Gastroesophageal sphincter (tissue), 4 donors: ENCODE measurements at regions not wholly inside any gene's neighbourhood (a gene's known extent, or its start where the extent isn't known, plus 50 kb on each side); places are given as distances from the start of the nearest gene placed in this dataset.

ENCODE experiments used
- ATAC-seq: fragments of 150-250 bp; one replicate; pipeline ENCODE4 v1.9.1; 2016; ENCODE audit warnings: mild to moderate bottlenecking, moderate library complexity
- H3K27ac ChIP-seq, 4 donors: fragments of 200-600 bp; sonication (generic) in 3 of 4; 1 replicate in 3 of 4; 2 replicates in 1 of 4; pipeline ENCODE4 v1.5.1; 2016 to 2019
- H3K27me3 ChIP-seq: fragments of 200-600 bp; sonication (generic); one replicate; pipeline ENCODE4 v1.5.1; 2019
- H3K36me3 ChIP-seq, 2 donors: fragments of 200-600 bp; sonication (generic); one replicate each; pipeline ENCODE4 v1.5.1; 2019; ENCODE audit warnings: control low read depth in 1 of 2
- H3K4me1 ChIP-seq, 3 donors: fragments of 200-600 bp; sonication (generic); 1 replicate in 2 of 3; 2 replicates in 1 of 3; pipeline ENCODE4 v1.5.1; 2016 to 2019; ENCODE audit warnings: control low read depth in 2 of 3
- H3K4me3 ChIP-seq, 2 donors: fragments of 200-600 bp; sonication (generic); one replicate each; pipeline ENCODE4 v1.5.1; 2019; ENCODE audit warnings: mild to moderate bottlenecking in 1 of 2, moderate library complexity in 1 of 2
- H3K9me3 ChIP-seq, 3 donors: fragments of 200-600 bp; sonication (generic); one replicate each; pipeline ENCODE4 v1.5.1; 2017 to 2019; ENCODE audit warnings: control low read depth in 2 of 3
- CTCF ChIP-seq, 4 experiments: fragments of 200-600 bp in 2 of 4; fragments of 450-650 bp in 2 of 4; sonication (generic) in 1 of 4; IDR thresholded peaks; one replicate each; pipeline ENCODE4 v1.5.1; 2017 to 2019; ENCODE audit warnings: antibody characterized with exemption in 4 of 4, mild to moderate bottlenecking in 2 of 4, moderate library complexity in 2 of 4
- EP300 ChIP-seq: sonication (generic); formaldehyde crosslinking; IDR thresholded peaks from one replicate; pipeline ENCODE4 v1.6.1; 2017; ENCODE audit warnings: antibody characterized with exemption, mild to moderate bottlenecking
- POLR2A ChIP-seq, 2 donors: fragments of 450-650 bp; IDR thresholded peaks; one replicate each; pipeline ENCODE4 v1.6.1; 2017; ENCODE audit warnings: antibody characterized with exemption in 2 of 2, mild to moderate bottlenecking in 2 of 2, moderate library complexity in 1 of 2
- POLR2AphosphoS5 ChIP-seq: sonication (generic); formaldehyde crosslinking; IDR thresholded peaks from one replicate; pipeline ENCODE4 v1.6.1; 2017; ENCODE audit warnings: antibody characterized with exemption
- WGBS, 2 donors: methylation state at CpG; one replicate each; pipeline ENCODE4 v1.1.5; 2018; ENCODE audit warnings: low coverage in 1 of 2; 5-methylcytosine and 5-hydroxymethylcytosine counted together

- Histone ChIP-seq H3K36me3 (no peaks in the 10 kb centered on the region), H3K4me3 (no peak overlapping the region), H3K4me1 (no peaks in the 10 kb centered on the region), H3K27me3 (no peaks in the 10 kb centered on the region), H3K9me3 (no peaks in the 10 kb centered on the region), H3K27ac (no peak overlapping the region)
- WGBS, 2 donors = 87 to 100% methylated on average over 1 of the region's 1 CpG
- no peak for ATAC-seq
- TF ChIP-seq POLR2AphosphoS5 = no peak
- no peak for TF ChIP-seq EP300
- TF ChIP-seq POLR2A (IDR thresholded peaks at IDR 0.05) = no peak
- TF ChIP-seq CTCF (IDR thresholded peaks at IDR 0.05) = no peak
These were observed 760.6 kb downstream of the NR2F2 start for GRCh38 chr15:97091093-97091492.

- Histone ChIP-seq H3K4me1 (no peaks in the 10 kb centered on the region), H3K9me3 (no peaks in the 10 kb centered on the region), H3K27me3 (no peaks in the 10 kb centered on the region), H3K4me3 (no peak overlapping the region), H3K27ac (no peak overlapping the region), H3K36me3 (no peaks in the 10 kb centered on the region)
- WGBS, 2 donors = 20 to 25% methylated on average over 2 of the region's 2 CpGs
- ATAC-seq = no peak
- TF ChIP-seq EP300 = no peak
- no peak for TF ChIP-seq POLR2AphosphoS5
- no peak for TF ChIP-seq CTCF (IDR thresholded peaks at IDR 0.05)
These were observed 762.2 kb downstream of the NR2F2 start for GRCh38 chr15:97092656-97093055.

GRCh38 chr15:97096303-97096835, 765.9 kb downstream of the NR2F2 start:
- TF ChIP-seq POLR2A (IDR thresholded peaks at IDR 0.05) (no peak), POLR2AphosphoS5 (no peak), CTCF (IDR thresholded peaks at IDR 0.05) (no peak), EP300 (no peak)
- Histone ChIP-seq H3K9me3 (no peaks in the 10 kb centered on the region), H3K27ac (no peak overlapping the region), H3K4me1 (no peaks in the 10 kb centered on the region), H3K36me3 (no peaks in the 10 kb centered on the region), H3K4me3 (no peak overlapping the region), H3K27me3 (no peaks in the 10 kb centered on the region)
- 29 to 37% methylated on average over 2 of the region's 2 CpGs for WGBS, 2 donors
- ATAC-seq = no peak

- Histone ChIP-seq H3K4me3 (no peak overlapping the region), H3K9me3 (peaks cover 0 to 6% (median 0%) of the 10 kb centered on the region in 3 donors), H3K36me3 (no peaks in the 10 kb centered on the region), H3K27me3 (no peaks in the 10 kb centered on the region), H3K27ac (no peak overlapping the region), H3K4me1 (no peaks in the 10 kb centered on the region)
- TF ChIP-seq POLR2AphosphoS5 (no peak), CTCF (IDR thresholded peaks at IDR 0.05) (no peak), EP300 (no peak)
- no peak for ATAC-seq
- 88 to 100% methylated on average over 1 of the region's 1 CpG for WGBS, 2 donors
These were observed 768.5 kb downstream of the NR2F2 start for GRCh38 chr15:97099040-97099439.

GRCh38 chr15:97101572-97101971, 771.1 kb downstream of the NR2F2 start:
- ATAC-seq = no peak
- no peak overlapping the region for H3K27ac ChIP-seq

More at GRCh38 chr15:97101572-97101971, 771.1 kb downstream of the NR2F2 start:
- Histone ChIP-seq H3K9me3 (peaks cover 0 to 6% (median 0%) of the 10 kb centered on the region in 3 donors), H3K4me3 (no peak overlapping the region), H3K4me1 (no peaks in the 10 kb centered on the region), H3K27me3 (no peaks in the 10 kb centered on the region), H3K36me3 (no peaks in the 10 kb centered on the region)
- TF ChIP-seq CTCF (IDR thresholded peaks at IDR 0.05) (no peak), POLR2AphosphoS5 (no peak), POLR2A (IDR thresholded peaks at IDR 0.05) (no peak), EP300 (no peak)
